SK-N-SH (cell line): ENCODE measurements at regions not wholly inside any gene's neighbourhood (a gene's known extent, or its start where the extent isn't known, plus 50 kb on each side); places are given as distances from the start of the nearest gene placed in this dataset.

Experiments
- CTCF ChIA-PET: fragments of 300-600, 350-600 bp; formaldehyde crosslinking; extraction: SDS; loops from one replicate; lab custom pipeline; 2021; lab: Yijun Ruan, JAX
- POLR2A ChIA-PET: fragments of 350-600 bp; sonication (Branson Sonifier 250); formaldehyde crosslinking; extraction: SDS; loops from one replicate; lab custom pipeline; 2020; ENCODE audit warnings: antibody characterized with exemption, inconsistent platforms; lab: Yijun Ruan, JAX
- DNase-seq: peaks from one replicate; pipeline ENCODE4 v3.0.0; 2012
- H2AFZ ChIP-seq: fragments of 200-600 bp; sonication (generic); 2 replicates; pipeline ENCODE4 v1.8.1; 2016; ENCODE audit warnings: antibody characterized with exemption, mild to moderate bottlenecking, low read depth
- H3F3A ChIP-seq: fragments of 200-600 bp; sonication (generic); replicated peaks from 2 replicates; pipeline ENCODE3; 2016; ENCODE audit warnings: antibody characterized with exemption, mild to moderate bottlenecking; ENCODE audit not compliant: insufficient read depth
- H3K27ac ChIP-seq, 2 experiments: fragments of 200-500 bp in 1 of 2; fragments of 200-600 bp in 1 of 2; sonication (Bioruptor generic) in 1 of 2; sonication (generic), shearing (Covaris generic) in 1 of 2; 2 replicates each; pipeline versions ENCODE4 v1.5.1 to v1.6.1; 2014 to 2016; ENCODE audit warnings: low read depth in 2 of 2, inconsistent platforms in 1 of 2, low read length in 1 of 2, mild to moderate bottlenecking in 1 of 2, mixed read lengths in 1 of 2
- H3K27me3 ChIP-seq: fragments of 200-600 bp; sonication (generic), shearing (Covaris generic); 2 replicates; pipeline ENCODE4 v1.6.1; 2016; ENCODE audit warnings: mixed run types; ENCODE audit not compliant: insufficient read depth
- H3K36me3 ChIP-seq, 2 experiments: fragments of 200-500 bp in 1 of 2; fragments of 200-600 bp in 1 of 2; sonication (Bioruptor generic) in 1 of 2; sonication (generic) in 1 of 2; replicated peaks in 1 of 2; 2 replicates each; pipeline versions ENCODE3 to v1.5.1; 2014 to 2016; ENCODE audit warnings: low read length in 1 of 2, mild to moderate bottlenecking in 1 of 2; ENCODE audit not compliant: insufficient read depth in 2 of 2, control insufficient read depth in 1 of 2
- H3K4me1 ChIP-seq, 2 experiments: fragments of 200-500 bp in 1 of 2; fragments of 200-600 bp in 1 of 2; sonication (Bioruptor generic) in 1 of 2; sonication (generic), shearing (Covaris generic) in 1 of 2; 2 replicates each; pipeline versions ENCODE4 v1.5.1 to v1.6.1; 2014 to 2016; ENCODE audit warnings: low read depth in 1 of 2, low read length in 1 of 2, mixed run types in 1 of 2; ENCODE audit not compliant: insufficient read depth in 2 of 2, control insufficient read depth in 1 of 2
- H3K4me2 ChIP-seq: fragments of 200-600 bp; sonication (generic), shearing (Covaris generic); 2 replicates; pipeline ENCODE4 v1.6.1; 2017; ENCODE audit warnings: mixed run types
- H3K4me3 ChIP-seq, 2 experiments: fragments of 200-500 bp in 1 of 2; fragments of 200-600 bp in 1 of 2; sonication (Bioruptor generic) in 1 of 2; sonication (generic), shearing (Covaris generic) in 1 of 2; 2 replicates each; pipeline versions ENCODE4 v1.5.1 to v1.8.1; 2014 to 2016; ENCODE audit warnings: low read depth in 2 of 2, inconsistent platforms in 1 of 2, low read length in 1 of 2, mild to moderate bottlenecking in 1 of 2, mixed read lengths in 1 of 2, moderate library complexity in 1 of 2
- H3K79me2 ChIP-seq: fragments of 200-600 bp; sonication (generic); 2 replicates; pipeline ENCODE4 v1.8.1; 2017; ENCODE audit warnings: mild to moderate bottlenecking; ENCODE audit not compliant: insufficient read depth
- H3K9ac ChIP-seq: fragments of 200-600 bp; sonication (generic); 2 replicates; pipeline ENCODE4 v1.6.1; 2017; ENCODE audit warnings: mixed run types
- H3K9me2 ChIP-seq: fragments of 200-600 bp; sonication (generic); 2 replicates; pipeline ENCODE4 v1.6.1; 2017; ENCODE audit warnings: mixed run types
- H3K9me3 ChIP-seq: fragments of 200-600 bp; sonication (generic); 2 replicates; pipeline ENCODE4 v1.6.1; 2017; ENCODE audit warnings: mixed run types, mild to moderate bottlenecking, moderate library complexity
- H4K20me1 ChIP-seq: fragments of 200-600 bp; sonication (generic); 2 replicates; pipeline ENCODE4 v1.6.1; 2017; ENCODE audit warnings: mild to moderate bottlenecking, mixed run types; ENCODE audit not compliant: insufficient read depth
- CHD2 ChIP-seq: fragments of 150-350 bp; IDR thresholded peaks from 2 replicates; pipeline ENCODE4 v1.6.1; 2018; ENCODE audit warnings: low read length; ENCODE audit not compliant: partially characterized antibody
- ELF1 ChIP-seq: IDR thresholded peaks from 2 replicates; pipeline ENCODE4 v1.4.0; 2012
- FOXJ3 ChIP-seq: sonication (generic); formaldehyde crosslinking; IDR thresholded peaks from 2 replicates; pipeline ENCODE4 v1.5.1; 2020; ENCODE audit warnings: mild to moderate bottlenecking, missing genetic modification reagents
- FOXM1 ChIP-seq: IDR thresholded peaks from 2 replicates; pipeline ENCODE4 v1.4.0; 2012; ENCODE audit warnings: low read depth, mild to moderate bottlenecking
- GATA2 ChIP-seq: sonication (generic); formaldehyde crosslinking; IDR thresholded peaks from 2 replicates; pipeline ENCODE4 v1.5.0; 2020; ENCODE audit warnings: mild to moderate bottlenecking, missing genetic modification reagents
- IRF3 ChIP-seq: fragments of 150-350 bp; IDR thresholded peaks from 2 replicates; pipeline ENCODE4 v1.6.1; 2016; ENCODE audit warnings: mild to moderate bottlenecking, low read depth, low read length
- JUND ChIP-seq: IDR thresholded peaks from 2 replicates; pipeline ENCODE4 v1.4.0; 2012
- MEF2A ChIP-seq: IDR thresholded peaks from 2 replicates; pipeline ENCODE4 v1.4.0; 2012; ENCODE audit warnings: low read depth, borderline replicate concordance
- NFIC ChIP-seq: IDR thresholded peaks from 2 replicates; pipeline ENCODE4 v1.4.0; 2012; ENCODE audit warnings: borderline replicate concordance
- POLR2AphosphoS5 ChIP-seq: IDR thresholded peaks from 2 replicates; pipeline ENCODE4 v1.6.1; 2012; ENCODE audit warnings: low read depth, low read length
- SIN3A ChIP-seq: IDR thresholded peaks from 2 replicates; pipeline ENCODE4 v1.6.1; 2012; ENCODE audit warnings: low read depth, mild to moderate bottlenecking, low read length, moderate library complexity, borderline replicate concordance
- SMC3 ChIP-seq: IDR thresholded peaks from 2 replicates; pipeline ENCODE4 v1.6.1; 2012; ENCODE audit warnings: low read depth, low read length, improper control_type of control experiment
- TCF12 ChIP-seq: IDR thresholded peaks from 2 replicates; pipeline ENCODE4 v1.4.0; 2012
- TEAD4 ChIP-seq: IDR thresholded peaks from 2 replicates; pipeline ENCODE4 v1.4.0; 2012; ENCODE audit warnings: mild to moderate bottlenecking, borderline replicate concordance; ENCODE audit not compliant: insufficient read depth
- USF1 ChIP-seq: IDR thresholded peaks from 2 replicates; pipeline ENCODE4 v1.4.0; 2012; ENCODE audit warnings: low read depth, borderline replicate concordance
- YY1 ChIP-seq: IDR thresholded peaks from 2 replicates; pipeline ENCODE4 v1.4.0; 2012; ENCODE audit warnings: low read depth, mild to moderate bottlenecking
- ZBTB33 ChIP-seq: IDR thresholded peaks from 2 replicates; pipeline ENCODE4 v1.4.0; 2012; ENCODE audit warnings: low read depth, borderline replicate concordance
- WGBS: methylation state at CpG from one replicate; pipeline ENCODE4 v1.1.6; 2017; ENCODE audit warnings: low lambda C conversion rate; 5-methylcytosine and 5-hydroxymethylcytosine counted together

- ChIA-PET CTCF (no interaction called here), POLR2A (no interaction called here)
These were observed 95.4 kb upstream of the KLF4 start for GRCh38 chr9:107584944-107585343.

GRCh38 chr9:107584186-107584585 lies 94.6 kb upstream of the KLF4 start:
- 23% methylated on average over 5 of the region's 5 CpGs for WGBS
- Histone ChIP-seq H4K20me1 (no peaks in the 10 kb centered on the region), H3K4me3 (no peak overlapping the region), H3K9me3 (no peaks in the 10 kb centered on the region), H3K79me2 (no peaks in the 10 kb centered on the region), H3K4me1 (no peaks in the 10 kb centered on the region), H3K27me3 (peaks cover 52% of the 10 kb centered on the region; the same call in 1 of the 2 replicates), H3K36me3 (no peaks in the 10 kb centered on the region), H2AFZ (no peak overlapping the region), H3K4me2 (no peak overlapping the region), H3K9ac (no peak overlapping the region), H3K27ac (no peak overlapping the region), H3K9me2 (no peaks in the 10 kb centered on the region), H3F3A (no peaks in the 10 kb centered on the region)
- TF ChIP-seq FOXJ3 (CRISPR knock-in tag) (no peak), IRF3 (no peak), USF1 (no peak), SIN3A (no peak), FOXM1 (no peak)
- POLR2A ChIA-PET = no interaction called here
- DNase-seq = no peak
- CTCF ChIA-PET = no interaction called here

More at GRCh38 chr9:107584944-107585343, 95.4 kb upstream of the KLF4 start:
- Histone ChIP-seq H3K27ac (no peak overlapping the region), H3K4me3 (no peak overlapping the region), H2AFZ (no peak overlapping the region), H3K9ac (no peak overlapping the region), H4K20me1 (no peaks in the 10 kb centered on the region), H3K36me3 (no peaks in the 10 kb centered on the region), H3K79me2 (no peaks in the 10 kb centered on the region), H3K9me3 (no peaks in the 10 kb centered on the region), H3K4me1 (no peaks in the 10 kb centered on the region), H3K4me2 (no peak overlapping the region), H3K27me3 (peaks cover 52% of the 10 kb centered on the region; the same call in 1 of the 2 replicates), H3F3A (no peaks in the 10 kb centered on the region), H3K9me2 (no peaks in the 10 kb centered on the region)
- TF ChIP-seq CHD2 (no peak), ZBTB33 (no peak), POLR2AphosphoS5 (no peak), NFIC (no peak), GATA2 (CRISPR knock-in tag) (no peak), MEF2A (no peak), JUND (no peak), TCF12 (no peak), ELF1 (no peak), TEAD4 (no peak), SMC3 (no peak), YY1 (no peak)
- DNase-seq = no peak
- 14% methylated on average over 1 of the region's 1 CpG for WGBS
